ENCODE measurements at regions not wholly inside any gene's neighbourhood (a gene's known extent, or its start where the extent isn't known, plus 50 kb on each side); places are given as distances from the start of the nearest gene placed in this dataset.

DNA sequence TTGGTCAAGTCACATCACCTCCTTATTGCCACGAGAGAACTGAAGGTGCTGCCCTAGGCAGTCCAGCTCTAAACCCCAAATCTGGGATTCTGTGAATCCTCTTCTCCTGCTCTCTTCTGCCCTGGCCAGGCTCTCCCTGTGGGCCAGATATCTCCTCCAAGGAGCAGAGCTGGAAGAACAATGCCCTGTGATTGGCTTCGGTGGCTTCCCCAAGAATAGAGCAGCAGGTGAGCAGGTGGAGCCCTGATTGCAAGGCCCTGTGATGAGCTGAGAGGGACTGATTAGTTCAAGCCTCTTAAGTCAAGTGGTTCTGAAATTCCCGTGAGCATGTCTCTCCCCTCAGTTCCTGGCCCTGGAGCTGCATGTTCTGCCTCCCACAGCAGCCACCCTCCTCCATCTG, 175.3 kb upstream of the BRINP1 start:
- Histone ChIP-seq H3K4me1 (no peaks in the 10 kb centered on the region), H3K4me3 (ENCODE audit: low read depth, low read length) (no peak overlapping the region), H3K27me3 (no peaks in the 10 kb centered on the region), H3K36me3 (no peaks in the 10 kb centered on the region), H3K9me3 (no peaks in the 10 kb centered on the region)
- no peak for DNase-seq
- TF ChIP-seq, protein P1, sequence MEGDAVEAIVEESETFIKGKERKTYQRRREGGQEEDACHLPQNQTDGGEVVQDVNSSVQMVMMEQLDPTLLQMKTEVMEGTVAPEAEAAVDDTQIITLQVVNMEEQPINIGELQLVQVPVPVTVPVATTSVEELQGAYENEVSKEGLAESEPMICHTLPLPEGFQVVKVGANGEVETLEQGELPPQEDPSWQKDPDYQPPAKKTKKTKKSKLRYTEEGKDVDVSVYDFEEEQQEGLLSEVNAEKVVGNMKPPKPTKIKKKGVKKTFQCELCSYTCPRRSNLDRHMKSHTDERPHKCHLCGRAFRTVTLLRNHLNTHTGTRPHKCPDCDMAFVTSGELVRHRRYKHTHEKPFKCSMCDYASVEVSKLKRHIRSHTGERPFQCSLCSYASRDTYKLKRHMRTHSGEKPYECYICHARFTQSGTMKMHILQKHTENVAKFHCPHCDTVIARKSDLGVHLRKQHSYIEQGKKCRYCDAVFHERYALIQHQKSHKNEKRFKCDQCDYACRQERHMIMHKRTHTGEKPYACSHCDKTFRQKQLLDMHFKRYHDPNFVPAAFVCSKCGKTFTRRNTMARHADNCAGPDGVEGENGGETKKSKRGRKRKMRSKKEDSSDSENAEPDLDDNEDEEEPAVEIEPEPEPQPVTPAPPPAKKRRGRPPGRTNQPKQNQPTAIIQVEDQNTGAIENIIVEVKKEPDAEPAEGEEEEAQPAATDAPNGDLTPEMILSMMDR (IDR thresholded peaks at IDR 0.05; ENCODE audit: low read depth, low read length), result no peak

DNA sequence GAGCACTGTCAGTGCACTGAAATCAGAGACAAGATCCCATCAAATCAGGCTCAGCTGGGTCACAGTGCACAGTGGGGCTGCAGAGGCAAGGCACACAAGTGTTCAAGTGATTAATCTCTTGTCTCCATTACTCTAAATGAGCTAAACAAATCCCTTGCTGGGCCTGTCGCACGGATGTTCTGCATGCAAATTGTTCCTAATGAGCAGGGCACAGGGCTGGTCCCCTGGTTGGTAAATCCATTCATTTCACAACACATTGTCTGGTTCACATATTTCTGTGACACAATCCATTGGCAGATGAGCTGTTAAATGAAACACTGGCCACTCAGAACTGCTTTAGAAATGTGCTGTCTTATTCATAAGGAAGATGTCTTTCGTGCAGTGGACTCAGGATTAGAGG, 167.9 kb upstream of the BRINP1 start:
- no peak for DNase-seq
- TF ChIP-seq, protein P1 (IDR thresholded peaks at IDR 0.05; ENCODE audit: low read depth, low read length), result no peak
- Histone ChIP-seq H3K4me3 (ENCODE audit: low read depth, low read length) (no peak overlapping the region), H3K4me1 (no peaks in the 10 kb centered on the region), H3K36me3 (no peaks in the 10 kb centered on the region), H3K9me3 (no peaks in the 10 kb centered on the region), H3K27me3 (no peaks in the 10 kb centered on the region)

DNA sequence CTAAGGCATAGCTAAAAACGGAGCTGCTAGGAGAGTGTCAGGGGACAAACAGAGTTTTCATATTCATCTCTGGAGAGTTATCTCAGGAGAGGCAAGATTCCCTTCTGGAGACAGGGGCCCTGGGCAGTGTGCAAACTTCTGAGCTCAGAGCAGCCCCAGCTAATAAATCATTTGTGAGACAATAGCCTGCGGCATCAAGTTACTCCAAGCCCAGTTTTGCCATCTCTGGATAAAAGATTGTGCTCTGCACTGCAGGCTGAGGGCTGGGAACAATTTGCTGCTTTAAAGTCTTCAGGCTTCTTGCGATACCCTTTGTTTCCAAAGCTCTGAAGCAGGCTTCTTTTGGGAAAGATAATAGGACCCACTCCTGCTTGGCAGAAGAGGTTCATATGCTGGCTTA, 164.3 kb upstream of the BRINP1 start:
- DNase-seq, result no peak
- Histone ChIP-seq H3K4me1 (no peaks in the 10 kb centered on the region), H3K4me3 (ENCODE audit: low read depth, low read length) (no peak overlapping the region), H3K27me3 (no peaks in the 10 kb centered on the region), H3K36me3 (no peaks in the 10 kb centered on the region), H3K9me3 (no peaks in the 10 kb centered on the region)
- TF ChIP-seq, protein P1 (IDR thresholded peaks at IDR 0.05; ENCODE audit: low read depth, low read length), result no peak

DNA sequence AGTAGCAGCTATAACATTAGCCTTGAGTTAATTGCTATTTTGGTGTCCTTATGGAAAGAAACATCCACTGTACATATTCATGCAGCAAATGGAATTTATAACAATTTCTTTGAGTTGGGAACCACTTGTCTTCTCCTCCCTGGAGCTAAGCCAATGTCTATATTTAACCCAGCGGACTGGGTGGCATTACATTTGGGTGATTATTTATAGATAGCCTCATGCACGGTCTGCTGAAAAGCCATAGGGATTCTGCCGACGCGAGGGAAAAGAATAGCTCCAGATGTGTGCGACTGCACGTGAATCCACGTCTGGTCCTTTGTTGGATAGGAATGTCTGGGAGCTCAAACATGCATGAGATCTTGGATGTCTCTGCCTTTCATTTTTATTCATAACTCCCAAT, 157.5 kb upstream of the BRINP1 start:
- no peaks in the 10 kb centered on the region for H3K27me3 ChIP-seq
- no peaks in the 10 kb centered on the region for H3K4me1 ChIP-seq
- H3K36me3 ChIP-seq, result no peaks in the 10 kb centered on the region
- TF ChIP-seq, protein P1 (IDR thresholded peaks at IDR 0.05; ENCODE audit: low read depth, low read length), result no peak
- H3K9me3 ChIP-seq, result no peaks in the 10 kb centered on the region
- no peak overlapping the region for H3K4me3 ChIP-seq (ENCODE audit: low read depth, low read length)
- no peak for DNase-seq

DNA sequence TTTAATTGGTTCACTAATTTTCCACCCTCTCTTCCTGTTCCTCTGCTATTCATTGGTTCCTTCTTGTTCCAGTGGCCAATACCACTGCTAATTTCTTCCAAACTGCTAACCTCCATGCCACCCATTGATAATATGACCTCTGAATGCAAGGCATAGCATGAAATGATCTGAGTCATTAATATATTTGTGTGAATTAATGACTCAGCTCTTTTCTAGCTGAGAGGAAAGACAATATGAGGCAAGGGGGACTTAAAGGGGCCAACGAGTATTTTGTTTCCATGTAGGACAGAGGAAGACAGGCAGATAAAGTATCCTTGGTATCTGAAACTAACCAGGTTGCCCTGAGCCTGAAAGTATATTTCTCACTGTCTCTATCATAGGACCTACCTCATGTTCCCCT, 154.3 kb upstream of the BRINP1 start:
- DNase-seq, result no peak
- TF ChIP-seq, protein P1 (IDR thresholded peaks at IDR 0.05; ENCODE audit: low read depth, low read length), result no peak
- no peaks in the 10 kb centered on the region for H3K27me3 ChIP-seq
- H3K4me1 ChIP-seq, result no peaks in the 10 kb centered on the region
- H3K9me3 ChIP-seq, result no peaks in the 10 kb centered on the region
- H3K4me3 ChIP-seq (ENCODE audit: low read depth, low read length), result no peak overlapping the region
- no peaks in the 10 kb centered on the region for H3K36me3 ChIP-seq

DNA sequence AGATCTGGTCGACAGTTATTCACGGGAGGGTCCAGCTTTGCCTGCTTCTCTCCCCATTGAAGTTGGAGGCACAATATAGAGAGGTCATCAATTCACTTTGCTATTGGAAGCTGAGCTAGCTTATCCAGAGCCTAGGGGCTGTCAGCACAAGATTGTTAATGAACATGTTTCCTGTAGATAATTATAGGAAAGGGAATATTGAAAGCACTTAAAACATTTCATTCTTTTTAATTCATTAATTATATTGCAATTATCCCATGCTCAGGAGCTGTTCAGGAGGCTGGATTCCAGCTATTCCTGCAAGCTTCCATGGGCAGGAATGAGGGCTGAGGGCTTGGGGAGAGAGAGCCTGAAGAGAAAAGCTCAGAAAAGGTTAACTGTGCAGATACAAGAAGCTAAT, 153.1 kb upstream of the BRINP1 start:
- Histone ChIP-seq H3K36me3 (no peaks in the 10 kb centered on the region), H3K4me3 (ENCODE audit: low read depth, low read length) (no peak overlapping the region), H3K9me3 (no peaks in the 10 kb centered on the region), H3K4me1 (no peaks in the 10 kb centered on the region), H3K27me3 (no peaks in the 10 kb centered on the region)
- no peak for DNase-seq
- TF ChIP-seq, protein P1 (IDR thresholded peaks at IDR 0.05; ENCODE audit: low read depth, low read length), result no peak
